Left ventricle myocardium inferior (tissue), 1 donor: ENCODE measurements at regions not wholly inside any gene's neighbourhood (a gene's known extent, or its start where the extent isn't known, plus 50 kb on each side); places are given as distances from the start of the nearest gene placed in this dataset.
A peak's percentile ranks its signal among the peaks of the same experiment; 100 is the strongest.

Experiments
- DNase-seq: peaks from one replicate; pipeline ENCODE4 v3.0.0-alpha.2; 2020
- H3K27ac ChIP-seq: fragments of 200-600 bp; replicated peaks from 2 replicates; pipeline ENCODE4 v1.8.0; 2021
- H3K27me3 ChIP-seq: fragments of 200-600 bp; 2 replicates; pipeline ENCODE4 v1.8.0; 2021; ENCODE audit warnings: low read depth
- H3K36me3 ChIP-seq: fragments of 200-600 bp; 2 replicates; pipeline ENCODE4 v1.8.0; 2021
- H3K4me1 ChIP-seq: fragments of 200-600 bp; 2 replicates; pipeline ENCODE4 v1.8.0; 2021
- H3K4me3 ChIP-seq: fragments of 200-600 bp; 2 replicates; pipeline ENCODE4 v1.8.0; 2021; ENCODE audit warnings: mild to moderate bottlenecking, moderate library complexity
- H3K9me3 ChIP-seq: fragments of 200-600 bp; replicated peaks from 2 replicates; pipeline ENCODE4 v1.8.0; 2021
- intact Hi-C: fragments of 100-400 bp; cut with micrococcal nuclease; formaldehyde crosslinking; loops from one replicate; pipeline ENCODE4 v1.11.0; 2022
- TF ChIP-seq, protein P1 (sequence below): fragments of 200-600 bp; IDR thresholded peaks from 2 replicates; pipeline ENCODE4 v1.8.0; 2021; ENCODE audit warnings: antibody characterized with exemption, mild to moderate bottlenecking, borderline replicate concordance
- donor health status: DM: no; HTN: yes; CAD: no; lungs with severe emphysema.

DNA sequence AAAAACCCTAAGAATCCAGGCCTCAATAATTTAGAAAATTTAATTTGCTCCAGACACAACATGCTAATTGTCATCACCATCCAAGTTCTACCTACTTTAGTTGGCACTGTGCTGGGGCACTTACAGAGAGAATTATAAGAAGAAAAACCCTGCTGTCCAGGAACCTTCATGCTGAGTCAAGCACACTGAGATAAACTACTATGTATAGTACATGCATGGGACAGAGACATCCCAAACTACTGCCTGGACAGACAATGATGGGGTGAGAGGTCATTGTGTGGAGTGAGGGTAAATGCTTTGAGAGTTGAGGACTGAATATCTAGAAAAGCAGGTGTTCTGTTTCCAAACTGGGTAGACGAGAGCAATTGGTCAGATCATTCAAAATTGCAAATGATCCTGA is 135.3 kb upstream of the CTTNBP2NL start:
- no peaks in the 10 kb centered on the region for H3K27me3 ChIP-seq
- no peaks in the 10 kb centered on the region for H3K36me3 ChIP-seq
- DNase-seq: no peak
- H3K27ac ChIP-seq: no peak overlapping the region
- H3K4me1 ChIP-seq: peaks cover 36% of the 10 kb centered on the region
- intact Hi-C loops: no loop called here
- TF ChIP-seq, protein P1, sequence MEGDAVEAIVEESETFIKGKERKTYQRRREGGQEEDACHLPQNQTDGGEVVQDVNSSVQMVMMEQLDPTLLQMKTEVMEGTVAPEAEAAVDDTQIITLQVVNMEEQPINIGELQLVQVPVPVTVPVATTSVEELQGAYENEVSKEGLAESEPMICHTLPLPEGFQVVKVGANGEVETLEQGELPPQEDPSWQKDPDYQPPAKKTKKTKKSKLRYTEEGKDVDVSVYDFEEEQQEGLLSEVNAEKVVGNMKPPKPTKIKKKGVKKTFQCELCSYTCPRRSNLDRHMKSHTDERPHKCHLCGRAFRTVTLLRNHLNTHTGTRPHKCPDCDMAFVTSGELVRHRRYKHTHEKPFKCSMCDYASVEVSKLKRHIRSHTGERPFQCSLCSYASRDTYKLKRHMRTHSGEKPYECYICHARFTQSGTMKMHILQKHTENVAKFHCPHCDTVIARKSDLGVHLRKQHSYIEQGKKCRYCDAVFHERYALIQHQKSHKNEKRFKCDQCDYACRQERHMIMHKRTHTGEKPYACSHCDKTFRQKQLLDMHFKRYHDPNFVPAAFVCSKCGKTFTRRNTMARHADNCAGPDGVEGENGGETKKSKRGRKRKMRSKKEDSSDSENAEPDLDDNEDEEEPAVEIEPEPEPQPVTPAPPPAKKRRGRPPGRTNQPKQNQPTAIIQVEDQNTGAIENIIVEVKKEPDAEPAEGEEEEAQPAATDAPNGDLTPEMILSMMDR: no peak
- H3K4me3 ChIP-seq: no peak overlapping the region
- no peaks in the 10 kb centered on the region for H3K9me3 ChIP-seq

DNA sequence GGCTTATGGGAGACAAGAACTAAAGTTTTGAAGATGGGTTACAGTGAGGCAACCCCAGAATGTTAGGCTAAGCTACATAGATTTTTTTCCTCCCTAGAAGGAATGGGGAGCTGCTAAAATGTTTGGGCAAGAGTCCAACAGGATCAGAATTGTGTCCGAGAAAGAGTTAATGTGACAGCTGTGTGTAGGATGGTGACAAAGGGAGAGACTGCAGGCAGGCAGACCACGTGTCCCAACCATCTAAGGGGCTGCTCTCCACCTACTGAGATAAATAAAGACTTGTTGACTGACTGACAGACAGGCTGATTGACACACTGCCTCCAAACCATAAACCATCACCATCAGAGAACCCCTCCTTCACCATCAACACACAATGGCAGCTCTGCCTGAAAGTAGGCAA is 133.7 kb upstream of the CTTNBP2NL start:
- H3K4me1 ChIP-seq: peaks cover 52% of the 10 kb centered on the region
- no peaks in the 10 kb centered on the region for H3K27me3 ChIP-seq
- no peaks in the 10 kb centered on the region for H3K36me3 ChIP-seq
- H3K4me3 ChIP-seq: no peak overlapping the region
- DNase-seq: no peak
- no peak overlapping the region for H3K27ac ChIP-seq
- intact Hi-C loops: no loop called here
- TF ChIP-seq, protein P1: no peak
- H3K9me3 ChIP-seq: no peaks in the 10 kb centered on the region

DNA sequence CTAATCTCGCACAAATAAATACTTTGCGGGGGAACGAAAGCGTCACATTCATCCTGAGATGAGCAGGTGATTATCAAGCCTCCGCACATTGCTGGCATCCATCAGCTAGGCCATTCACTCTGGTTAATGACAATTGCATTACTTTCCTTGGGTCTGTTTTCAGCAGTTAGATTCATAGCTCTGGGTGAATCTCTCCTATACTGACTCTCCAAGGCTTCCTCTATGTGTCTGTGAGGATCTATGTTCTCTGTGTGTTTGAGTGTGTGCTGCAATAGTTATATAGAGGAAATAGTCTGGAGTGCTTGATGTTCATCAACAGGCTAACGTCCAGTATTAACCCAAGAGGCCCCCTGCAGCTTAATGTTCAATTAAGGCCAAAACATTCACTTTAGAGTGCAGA is 133.0 kb upstream of the CTTNBP2NL start:
- intact Hi-C loops: no loop called here
- Histone ChIP-seq H3K27me3 (no peaks in the 10 kb centered on the region), H3K4me1 (peaks cover 59% of the 10 kb centered on the region), H3K36me3 (no peaks in the 10 kb centered on the region), H3K4me3 (no peak overlapping the region), H3K27ac (peak overlapping the region; percentile 76), H3K9me3 (no peaks in the 10 kb centered on the region)
- no peak for DNase-seq
- TF ChIP-seq, protein P1: no peak

DNA sequence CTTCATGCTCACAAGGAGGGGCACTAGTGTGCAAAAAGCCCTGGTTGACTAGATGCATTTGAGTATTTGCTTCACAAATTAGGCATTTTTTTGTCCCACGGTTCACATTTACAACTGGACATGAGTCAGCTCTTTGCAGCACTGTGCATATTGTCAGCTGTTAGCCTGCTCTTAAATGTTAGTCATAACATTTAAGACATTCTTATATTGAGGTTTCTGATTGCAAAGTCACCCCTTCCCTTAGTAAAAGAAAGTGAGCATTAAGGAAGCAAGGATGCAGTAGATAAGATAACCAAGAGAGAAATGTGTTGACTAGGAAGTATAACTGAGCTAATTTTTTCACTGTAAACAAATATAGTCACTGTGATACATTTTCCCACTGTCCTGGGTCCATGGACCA is 132.6 kb upstream of the CTTNBP2NL start:
- peak overlapping the region; percentile 76 for H3K27ac ChIP-seq
- no peaks in the 10 kb centered on the region for H3K9me3 ChIP-seq
- H3K4me3 ChIP-seq: no peak overlapping the region
- TF ChIP-seq, protein P1: no peak
- no peaks in the 10 kb centered on the region for H3K27me3 ChIP-seq
- intact Hi-C loops: no loop called here
- DNase-seq: no peak
- H3K4me1 ChIP-seq: peaks cover 63% of the 10 kb centered on the region
- H3K36me3 ChIP-seq: no peaks in the 10 kb centered on the region

DNA sequence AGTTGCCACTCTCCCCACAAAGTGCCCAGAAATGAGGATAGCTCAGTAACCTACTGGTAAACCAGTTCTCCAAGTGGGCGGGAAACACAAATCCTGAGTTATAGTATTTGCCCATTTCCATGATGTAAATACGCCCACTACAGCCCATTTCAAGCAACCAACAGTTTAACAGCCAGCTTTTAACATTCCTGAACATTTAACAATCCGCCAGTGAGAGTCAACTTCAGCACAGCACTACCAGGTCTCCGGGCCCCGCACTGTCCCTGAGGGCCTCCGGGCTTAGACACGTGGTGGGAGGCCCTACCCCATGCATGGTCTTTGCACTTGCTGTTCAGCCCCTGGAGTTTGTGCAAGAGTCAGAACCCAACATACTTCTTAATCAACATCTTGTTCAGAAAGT is 132.0 kb upstream of the CTTNBP2NL start:
- no peak overlapping the region for H3K4me3 ChIP-seq
- no peaks in the 10 kb centered on the region for H3K36me3 ChIP-seq
- no peaks in the 10 kb centered on the region for H3K27me3 ChIP-seq
- H3K27ac ChIP-seq: peak overlapping the region; percentile 76
- intact Hi-C loops: no loop called here
- TF ChIP-seq, protein P1: no peak
- H3K4me1 ChIP-seq: peaks cover 63% of the 10 kb centered on the region
- H3K9me3 ChIP-seq: no peaks in the 10 kb centered on the region
- no peak for DNase-seq

DNA sequence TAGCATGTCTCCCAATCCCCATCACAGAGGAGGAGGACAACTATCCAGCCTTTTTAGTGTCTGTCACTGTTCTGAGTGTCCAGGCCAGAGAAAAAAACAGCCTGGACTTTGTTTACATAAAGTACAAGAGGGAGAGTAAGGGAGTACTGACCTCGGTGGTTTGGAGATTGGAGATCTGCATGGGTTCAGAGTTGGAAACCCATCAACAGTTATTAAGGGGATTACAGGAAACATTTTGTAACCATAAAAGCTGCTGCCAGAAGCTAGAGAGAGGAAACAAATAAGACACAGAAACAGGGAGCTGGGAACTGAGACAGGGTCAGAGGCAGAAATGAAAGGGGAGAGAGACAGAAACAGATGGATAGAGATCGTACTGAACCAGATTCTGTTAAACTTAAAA is 131.5 kb upstream of the CTTNBP2NL start:
- TF ChIP-seq, protein P1: no peak
- H3K36me3 ChIP-seq: no peaks in the 10 kb centered on the region
- no peaks in the 10 kb centered on the region for H3K27me3 ChIP-seq
- no peaks in the 10 kb centered on the region for H3K9me3 ChIP-seq
- intact Hi-C loops: no loop called here
- H3K27ac ChIP-seq: peak overlapping the region; percentile 76
- DNase-seq: no peak
- no peak overlapping the region for H3K4me3 ChIP-seq
- H3K4me1 ChIP-seq: peaks cover 63% of the 10 kb centered on the region
